Loucy (cell line): ENCODE measurements at regions not wholly inside any gene's neighbourhood (a gene's known extent, or its start where the extent isn't known, plus 50 kb on each side); places are given as distances from the start of the nearest gene placed in this dataset.

Experiments used
- H2AFZ ChIP-seq: fragments of 200-600 bp; sonication (generic); 2 replicates; pipeline ENCODE4 v1.6.0; 2016; ENCODE audit warnings: antibody characterized with exemption, mild to moderate bottlenecking, low read length, moderate library complexity
- H3F3A ChIP-seq: fragments of 200-600 bp; 2 replicates; pipeline ENCODE4 v1.6.0; 2016; ENCODE audit warnings: antibody characterized with exemption, low read depth, mild to moderate bottlenecking
- H3K27me3 ChIP-seq: fragments of 200-600 bp; sonication (generic); 2 replicates; pipeline ENCODE4 v1.6.1; 2014; ENCODE audit warnings: low read length, mild to moderate bottlenecking; ENCODE audit not compliant: insufficient read depth, poor library complexity, severe bottlenecking
- H3K36me3 ChIP-seq: fragments of 200-600 bp; sonication (generic); 2 replicates; pipeline ENCODE4 v1.6.1; 2016; ENCODE audit warnings: low read length; ENCODE audit not compliant: insufficient read depth
- H3K4me1 ChIP-seq: fragments of 200-600 bp; sonication (generic); 2 replicates; pipeline ENCODE4 v1.5.1; 2014; ENCODE audit warnings: low read length, mild to moderate bottlenecking; ENCODE audit not compliant: insufficient read depth, poor library complexity, severe bottlenecking
- H3K4me2 ChIP-seq: fragments of 200-600 bp; sonication (generic); 2 replicates; pipeline ENCODE4 v1.6.0; 2014; ENCODE audit warnings: antibody characterized with exemption, low read length, low read depth, mild to moderate bottlenecking; ENCODE audit not compliant: poor library complexity, severe bottlenecking
- H3K4me3 ChIP-seq: fragments of 200-600 bp; sonication (generic); 2 replicates; pipeline ENCODE4 v1.5.1; 2014; ENCODE audit warnings: low read length, mild to moderate bottlenecking, mixed read lengths; ENCODE audit not compliant: poor library complexity, severe bottlenecking
- H3K79me2 ChIP-seq: fragments of 200-600 bp; sonication (generic); 2 replicates; pipeline ENCODE4 v1.6.1; 2014; ENCODE audit warnings: low read length; ENCODE audit not compliant: insufficient read depth
- H3K9ac ChIP-seq: fragments of 200-600 bp; sonication (generic); 2 replicates; pipeline ENCODE4 v1.6.0; 2014; ENCODE audit warnings: mild to moderate bottlenecking, low read depth, low read length, moderate library complexity; ENCODE audit not compliant: poor library complexity, severe bottlenecking
- H3K9me2 ChIP-seq: fragments of 200-600 bp; sonication (generic); replicated peaks from 2 replicates; pipeline ENCODE4 v1.6.1; 2016; ENCODE audit warnings: low read depth, low read length, mixed read lengths
- H3K9me3 ChIP-seq: fragments of 200-600 bp; sonication (generic); 2 replicates; pipeline ENCODE4 v1.6.1; 2014; ENCODE audit warnings: mild to moderate bottlenecking, antibody characterized with exemption, low read length, low read depth; ENCODE audit not compliant: insufficient read depth
- H4K20me1 ChIP-seq: fragments of 200-600 bp; sonication (generic); 2 replicates; pipeline ENCODE4 v1.6.0; 2014; ENCODE audit warnings: antibody characterized with exemption, low read length, mild to moderate bottlenecking; ENCODE audit not compliant: insufficient read depth, poor library complexity, severe bottlenecking
- CTCF ChIP-seq: fragments of 200-600 bp; sonication (generic); conservative IDR thresholded peaks from 2 replicates; pipeline ENCODE4 v1.5.1; 2014; ENCODE audit warnings: mild to moderate bottlenecking, antibody characterized with exemption, low read length
- EZH2phosphoT487 ChIP-seq: fragments of 200-600 bp; IDR thresholded peaks from 2 replicates; pipeline ENCODE4 v1.6.1; 2018; ENCODE audit warnings: antibody characterized with exemption, mild to moderate bottlenecking, moderate library complexity, borderline replicate concordance

DNA sequence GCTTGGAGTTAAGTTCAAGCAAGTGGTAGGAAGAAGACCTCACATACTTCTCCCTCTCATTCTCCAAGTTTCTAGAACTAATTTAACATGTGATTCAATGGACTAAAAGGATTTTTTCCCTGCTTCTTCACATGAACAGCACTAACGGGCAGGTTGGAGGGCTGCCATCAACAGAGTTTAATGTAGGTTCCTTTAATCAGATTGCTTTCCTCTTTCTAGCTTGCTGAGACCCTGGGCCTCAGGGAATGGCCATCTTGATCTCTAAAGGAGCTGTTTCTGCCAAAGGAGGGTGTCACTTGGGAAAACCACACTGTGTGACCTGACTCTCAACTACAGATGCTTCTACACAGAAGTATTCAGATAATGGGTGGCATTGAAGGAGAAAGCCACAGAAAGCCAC is 223.3 kb downstream of the PIK3R1 start:
- H3K4me3 ChIP-seq, result no peak overlapping the region
- no peaks in the 10 kb centered on the region for H3K27me3 ChIP-seq
- H3K79me2 ChIP-seq, result no peaks in the 10 kb centered on the region
- no peaks in the 10 kb centered on the region for H3K9me2 ChIP-seq
- no peaks in the 10 kb centered on the region for H3F3A ChIP-seq
- no peak overlapping the region for H3K4me2 ChIP-seq
- TF ChIP-seq CTCF, result no peak
- H2AFZ ChIP-seq, result no peak overlapping the region
- no peaks in the 10 kb centered on the region for H3K36me3 ChIP-seq
- H3K4me1 ChIP-seq, result peaks cover 49% of the 10 kb centered on the region
- no peaks in the 10 kb centered on the region for H4K20me1 ChIP-seq
- H3K9me3 ChIP-seq, result no peaks in the 10 kb centered on the region
- no peak overlapping the region for H3K9ac ChIP-seq

GRCh38 chr5:68440245-68440644 is 224.7 kb downstream of the PIK3R1 start:
- no peak overlapping the region for H3K4me2 ChIP-seq
- no peaks in the 10 kb centered on the region for H3K9me3 ChIP-seq
- no peaks in the 10 kb centered on the region for H3K27me3 ChIP-seq
- peaks cover 43% of the 10 kb centered on the region for H3K4me1 ChIP-seq
- no peak overlapping the region for H3K4me3 ChIP-seq
- H3K9me2 ChIP-seq, result no peaks in the 10 kb centered on the region
- no peaks in the 10 kb centered on the region for H4K20me1 ChIP-seq
- TF ChIP-seq CTCF, result no peak
- TF ChIP-seq EZH2phosphoT487, result no peak
- H3K9ac ChIP-seq, result no peak overlapping the region
- H3K79me2 ChIP-seq, result no peaks in the 10 kb centered on the region
- H2AFZ ChIP-seq, result no peak overlapping the region
- H3K36me3 ChIP-seq, result no peaks in the 10 kb centered on the region
- no peaks in the 10 kb centered on the region for H3F3A ChIP-seq

DNA sequence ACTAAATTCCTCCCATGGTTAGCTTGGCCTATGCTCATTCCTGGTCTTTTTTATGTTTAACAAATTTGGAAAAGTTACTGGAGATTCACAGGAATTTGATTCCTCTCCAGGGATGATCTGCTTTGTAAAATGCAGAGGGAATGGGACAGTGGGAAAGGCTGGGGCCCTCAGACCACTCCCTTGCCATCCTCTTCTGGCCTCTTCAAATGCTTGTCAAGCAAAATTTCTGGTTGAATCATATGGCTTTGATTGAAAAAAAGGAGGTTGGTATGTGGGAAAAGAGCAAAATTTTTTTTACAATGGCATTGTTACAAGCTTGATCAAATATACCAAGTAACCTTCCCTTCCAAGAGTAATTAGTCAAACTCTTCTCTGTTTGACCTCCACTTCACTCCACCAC is 225.1 kb downstream of the PIK3R1 start:
- no peak overlapping the region for H2AFZ ChIP-seq
- no peaks in the 10 kb centered on the region for H4K20me1 ChIP-seq
- TF ChIP-seq CTCF (no peak), EZH2phosphoT487 (no peak)

More for the DNA sequence above, 225.1 kb downstream of the PIK3R1 start:
- peak overlapping the region; percentile 51 for H3K4me2 ChIP-seq
- H3K4me1 ChIP-seq, result peaks cover 38% of the 10 kb centered on the region
- H3K9ac ChIP-seq, result no peak overlapping the region
- no peaks in the 10 kb centered on the region for H3F3A ChIP-seq
- H3K79me2 ChIP-seq, result no peaks in the 10 kb centered on the region
- H3K9me3 ChIP-seq, result no peaks in the 10 kb centered on the region
- H3K36me3 ChIP-seq, result no peaks in the 10 kb centered on the region
- no peaks in the 10 kb centered on the region for H3K27me3 ChIP-seq
- no peak overlapping the region for H3K4me3 ChIP-seq
- no peaks in the 10 kb centered on the region for H3K9me2 ChIP-seq
